ENCODE measurements at regions not wholly inside any gene's neighbourhood (a gene's known extent, or its start where the extent isn't known, plus 50 kb on each side); places are given as distances from the start of the nearest gene placed in this dataset.
A peak's percentile ranks its signal among the peaks of the same experiment; 100 is the strongest.

DNA sequence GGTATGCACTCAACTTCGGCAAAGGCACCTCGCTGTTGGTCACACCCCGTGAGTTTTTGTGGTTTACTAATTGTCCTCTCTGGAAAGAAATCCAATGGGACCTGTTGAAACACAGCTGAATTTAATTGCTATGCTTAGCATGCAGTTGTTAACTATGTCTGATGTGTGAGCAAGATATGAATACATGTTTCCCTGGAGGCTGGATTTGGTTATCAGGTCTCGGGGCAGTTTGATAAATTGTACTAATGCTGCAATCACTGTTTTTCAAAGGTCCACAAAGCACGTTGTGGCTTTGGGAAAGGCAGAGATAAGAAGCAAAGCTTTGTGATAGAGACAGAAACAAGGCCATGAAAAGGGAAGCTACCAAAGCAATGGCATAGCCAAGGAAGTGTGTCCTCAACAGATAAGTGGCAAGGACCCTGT, 91.3 kb downstream of the DAD1 start:
- Histone ChIP-seq H3K4me2 (ENCODE audit: low read depth, low read length, poor library complexity, severe bottlenecking) (peak overlapping the region; percentile 29), H3K9me2 (replicated peaks; ENCODE audit: low read depth, low read length) (no peaks in the 10 kb centered on the region), H3K27me3 (ENCODE audit: insufficient read depth, low read length, poor library complexity, severe bottlenecking) (no peaks in the 10 kb centered on the region), H3K4me1 (ENCODE audit: insufficient read depth, low read length, poor library complexity, severe bottlenecking) (peaks cover 53% of the 10 kb centered on the region), H3K9ac (ENCODE audit: low read depth, low read length, poor library complexity, severe bottlenecking) (no peak overlapping the region), H3K9me3 (ENCODE audit: insufficient read depth, low read depth, low read length) (no peaks in the 10 kb centered on the region), H3K36me3 (ENCODE audit: insufficient read depth, low read length) (peaks cover 69% of the 10 kb centered on the region; the same call in 1 of the 2 replicates), H3K4me3 (ENCODE audit: low read length, poor library complexity, severe bottlenecking) (no peak overlapping the region), H2AFZ (ENCODE audit: low read length) (no peak overlapping the region), H3K79me2 (ENCODE audit: insufficient read depth, low read length) (peaks cover 100% of the 10 kb centered on the region), H4K20me1 (ENCODE audit: insufficient read depth, low read length, poor library complexity, severe bottlenecking) (peaks cover 64% of the 10 kb centered on the region), H3F3A (ENCODE audit: low read depth) (no peaks in the 10 kb centered on the region)
- TF ChIP-seq EZH2phosphoT487 (IDR thresholded peaks at IDR 0.05; ENCODE audit: borderline replicate concordance) = no peak
- TF ChIP-seq, protein P1, sequence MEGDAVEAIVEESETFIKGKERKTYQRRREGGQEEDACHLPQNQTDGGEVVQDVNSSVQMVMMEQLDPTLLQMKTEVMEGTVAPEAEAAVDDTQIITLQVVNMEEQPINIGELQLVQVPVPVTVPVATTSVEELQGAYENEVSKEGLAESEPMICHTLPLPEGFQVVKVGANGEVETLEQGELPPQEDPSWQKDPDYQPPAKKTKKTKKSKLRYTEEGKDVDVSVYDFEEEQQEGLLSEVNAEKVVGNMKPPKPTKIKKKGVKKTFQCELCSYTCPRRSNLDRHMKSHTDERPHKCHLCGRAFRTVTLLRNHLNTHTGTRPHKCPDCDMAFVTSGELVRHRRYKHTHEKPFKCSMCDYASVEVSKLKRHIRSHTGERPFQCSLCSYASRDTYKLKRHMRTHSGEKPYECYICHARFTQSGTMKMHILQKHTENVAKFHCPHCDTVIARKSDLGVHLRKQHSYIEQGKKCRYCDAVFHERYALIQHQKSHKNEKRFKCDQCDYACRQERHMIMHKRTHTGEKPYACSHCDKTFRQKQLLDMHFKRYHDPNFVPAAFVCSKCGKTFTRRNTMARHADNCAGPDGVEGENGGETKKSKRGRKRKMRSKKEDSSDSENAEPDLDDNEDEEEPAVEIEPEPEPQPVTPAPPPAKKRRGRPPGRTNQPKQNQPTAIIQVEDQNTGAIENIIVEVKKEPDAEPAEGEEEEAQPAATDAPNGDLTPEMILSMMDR (conservative IDR thresholded peaks at IDR 0.05; ENCODE audit: low read length) = no peak

DNA sequence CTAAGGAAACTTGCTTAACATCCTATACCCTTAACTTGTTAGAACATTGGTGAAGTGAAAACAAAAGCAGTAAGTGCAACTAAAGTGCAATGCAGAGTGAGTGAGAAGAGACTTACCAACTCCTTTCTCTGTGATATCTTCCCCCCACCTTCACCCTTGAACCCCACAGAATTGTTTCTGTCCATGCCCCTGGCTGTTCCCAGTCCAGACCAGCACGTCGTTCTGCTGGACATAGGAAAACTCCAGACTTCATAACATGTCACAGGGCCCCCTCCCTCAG, 91.9 kb downstream of the DAD1 start:
- Histone ChIP-seq H3K36me3 (ENCODE audit: insufficient read depth, low read length) (peaks cover 68% of the 10 kb centered on the region; the same call in 1 of the 2 replicates), H3K79me2 (ENCODE audit: insufficient read depth, low read length) (peaks cover 100% of the 10 kb centered on the region), H3K9me2 (replicated peaks; ENCODE audit: low read depth, low read length) (no peaks in the 10 kb centered on the region)

DNA sequence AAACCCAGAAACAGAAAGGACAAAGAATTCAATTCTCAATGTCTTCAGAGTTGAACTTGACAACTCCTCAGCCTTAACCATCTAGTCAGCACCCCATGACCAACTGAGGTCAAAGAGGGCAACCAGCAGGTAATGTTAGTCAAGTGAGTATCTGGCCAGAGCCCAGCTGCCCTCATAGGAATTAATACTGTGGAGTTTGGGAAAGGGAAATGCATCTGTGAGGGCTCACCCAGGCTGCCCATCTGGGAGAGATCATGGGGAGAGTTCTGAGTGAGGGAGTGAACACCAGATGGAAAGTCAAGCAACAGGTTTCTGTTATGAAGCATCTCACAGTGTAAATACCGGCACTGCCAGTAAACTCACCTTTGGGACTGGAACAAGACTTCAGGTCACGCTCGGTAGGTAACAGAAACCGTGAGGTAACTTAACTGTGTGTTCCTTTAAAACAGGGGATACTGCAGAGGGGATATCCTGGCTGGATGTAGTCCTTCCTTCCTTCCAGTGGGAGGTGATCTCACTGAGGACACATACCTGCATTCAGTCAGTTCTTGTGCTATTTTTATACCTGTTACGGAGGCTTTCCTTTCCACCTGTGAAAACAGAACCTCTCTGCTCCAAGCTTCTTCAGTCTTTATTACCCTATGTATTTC, 94.4 kb downstream of the DAD1 start:
- Histone ChIP-seq H3K36me3 (ENCODE audit: insufficient read depth, low read length) (peaks cover 49% of the 10 kb centered on the region; the same call in 1 of the 2 replicates), H3K4me1 (ENCODE audit: insufficient read depth, low read length, poor library complexity, severe bottlenecking) (peaks cover 73% of the 10 kb centered on the region), H4K20me1 (ENCODE audit: insufficient read depth, low read length, poor library complexity, severe bottlenecking) (peaks cover 45% of the 10 kb centered on the region), H3K27me3 (ENCODE audit: insufficient read depth, low read length, poor library complexity, severe bottlenecking) (no peaks in the 10 kb centered on the region), H3K4me3 (ENCODE audit: low read length, poor library complexity, severe bottlenecking) (no peak overlapping the region), H3K4me2 (ENCODE audit: low read depth, low read length, poor library complexity, severe bottlenecking) (peak overlapping the region; percentile 9), H2AFZ (ENCODE audit: low read length) (no peak overlapping the region), H3K9me2 (replicated peaks; ENCODE audit: low read depth, low read length) (no peaks in the 10 kb centered on the region), H3K79me2 (ENCODE audit: insufficient read depth, low read length) (peaks cover 98% of the 10 kb centered on the region), H3K9me3 (ENCODE audit: insufficient read depth, low read depth, low read length) (no peaks in the 10 kb centered on the region), H3K9ac (ENCODE audit: low read depth, low read length, poor library complexity, severe bottlenecking) (peak overlapping the region; percentile 10), H3F3A (ENCODE audit: low read depth) (no peaks in the 10 kb centered on the region)
- TF ChIP-seq, protein P1 (conservative IDR thresholded peaks at IDR 0.05; ENCODE audit: low read length) = peak; percentile 25
- no peak for TF ChIP-seq EZH2phosphoT487 (IDR thresholded peaks at IDR 0.05; ENCODE audit: borderline replicate concordance)

More for the DNA sequence above, 91.9 kb downstream of the DAD1 start:
- Histone ChIP-seq H3K9me3 (ENCODE audit: insufficient read depth, low read depth, low read length) (no peaks in the 10 kb centered on the region), H2AFZ (ENCODE audit: low read length) (no peak overlapping the region), H3F3A (ENCODE audit: low read depth) (no peaks in the 10 kb centered on the region), H3K27me3 (ENCODE audit: insufficient read depth, low read length, poor library complexity, severe bottlenecking) (no peaks in the 10 kb centered on the region), H4K20me1 (ENCODE audit: insufficient read depth, low read length, poor library complexity, severe bottlenecking) (peaks cover 62% of the 10 kb centered on the region), H3K4me2 (ENCODE audit: low read depth, low read length, poor library complexity, severe bottlenecking) (peak overlapping the region; percentile 29), H3K4me3 (ENCODE audit: low read length, poor library complexity, severe bottlenecking) (no peak overlapping the region), H3K9ac (ENCODE audit: low read depth, low read length, poor library complexity, severe bottlenecking) (peak overlapping the region; percentile 29), H3K4me1 (ENCODE audit: insufficient read depth, low read length, poor library complexity, severe bottlenecking) (peaks cover 59% of the 10 kb centered on the region)
- TF ChIP-seq, protein P1 (conservative IDR thresholded peaks at IDR 0.05; ENCODE audit: low read length) = no peak
- TF ChIP-seq EZH2phosphoT487 (IDR thresholded peaks at IDR 0.05; ENCODE audit: borderline replicate concordance) = no peak

Measured in Loucy (cell line).